ENCODE measurements at regions not wholly inside any gene's neighbourhood (a gene's known extent, or its start where the extent isn't known, plus 50 kb on each side); places are given as distances from the start of the nearest gene placed in this dataset.

GRCh38 chr3:111392894-111393398, 149.1 kb upstream of the CD96 start:
- no peak for TF ChIP-seq CTCF (IDR thresholded peaks at IDR 0.05; ENCODE audit: low read depth, low read length)
- no peaks in the 10 kb centered on the region for H3K27me3 ChIP-seq (ENCODE audit: control insufficient read depth, insufficient read depth, low read length)
- no peak overlapping the region for H3K4me3 ChIP-seq (ENCODE audit: low read depth, low read length)
- no peak overlapping the region for H3K27ac ChIP-seq (ENCODE audit: low read depth, low read length)
- no peak for DNase-seq (ENCODE audit: low read depth, low spot score)
- no peaks in the 10 kb centered on the region for H3K9me3 ChIP-seq (ENCODE audit: control insufficient read depth, insufficient read depth, low read length)
- CTCF ChIA-PET: no interaction called here
- POLR2A ChIA-PET: no interaction called here

- no peak for TF ChIP-seq CTCF (IDR thresholded peaks at IDR 0.05; ENCODE audit: low read depth, low read length)
Observed at GRCh38 chr3:111412656-111413055, 129.3 kb upstream of the CD96 start.

GRCh38 chr3:111414531-111414930, 127.5 kb upstream of the CD96 start:
- ChIA-PET CTCF (no interaction called here), POLR2A (no interaction called here)

More at GRCh38 chr3:111412656-111413055, 129.3 kb upstream of the CD96 start:
- Histone ChIP-seq H3K4me3 (ENCODE audit: low read depth, low read length) (no peak overlapping the region), H3K27me3 (ENCODE audit: control insufficient read depth, insufficient read depth, low read length) (no peaks in the 10 kb centered on the region), H3K9me3 (ENCODE audit: control insufficient read depth, insufficient read depth, low read length) (no peaks in the 10 kb centered on the region), H3K27ac (ENCODE audit: low read depth, low read length) (no peak overlapping the region)
- CTCF ChIA-PET: no interaction called here
- no peak for DNase-seq (ENCODE audit: low read depth, low spot score)
- POLR2A ChIA-PET: no interaction called here

GRCh38 chr3:111415018-111415417, 127.0 kb upstream of the CD96 start:
- no peak for DNase-seq (ENCODE audit: low read depth, low spot score)
- Histone ChIP-seq H3K4me3 (ENCODE audit: low read depth, low read length) (no peak overlapping the region), H3K27ac (ENCODE audit: low read depth, low read length) (no peak overlapping the region), H3K9me3 (ENCODE audit: control insufficient read depth, insufficient read depth, low read length) (no peaks in the 10 kb centered on the region), H3K27me3 (ENCODE audit: control insufficient read depth, insufficient read depth, low read length) (no peaks in the 10 kb centered on the region)
- no peak for TF ChIP-seq CTCF (IDR thresholded peaks at IDR 0.05; ENCODE audit: low read depth, low read length)
- POLR2A ChIA-PET: no interaction called here
- CTCF ChIA-PET: interaction anchor here (0.6 kb wide), 1 partner anchor 663 kb away, joined by 3 read pairs; no protein-coding TSS in a partner anchor

More at GRCh38 chr3:111414531-111414930, 127.5 kb upstream of the CD96 start:
- Histone ChIP-seq H3K27ac (ENCODE audit: low read depth, low read length) (no peak overlapping the region), H3K9me3 (ENCODE audit: control insufficient read depth, insufficient read depth, low read length) (no peaks in the 10 kb centered on the region), H3K4me3 (ENCODE audit: low read depth, low read length) (no peak overlapping the region), H3K27me3 (ENCODE audit: control insufficient read depth, insufficient read depth, low read length) (no peaks in the 10 kb centered on the region)
- DNase-seq (ENCODE audit: low read depth, low spot score): no peak
- TF ChIP-seq CTCF (IDR thresholded peaks at IDR 0.05; ENCODE audit: low read depth, low read length): no peak

- Histone ChIP-seq H3K9me3 (ENCODE audit: control insufficient read depth, insufficient read depth, low read length) (no peaks in the 10 kb centered on the region), H3K4me3 (ENCODE audit: low read depth, low read length) (no peak overlapping the region), H3K27ac (ENCODE audit: low read depth, low read length) (no peak overlapping the region), H3K27me3 (ENCODE audit: control insufficient read depth, insufficient read depth, low read length) (no peaks in the 10 kb centered on the region)
- DNase-seq (ENCODE audit: low read depth, low spot score): no peak
- ChIA-PET CTCF (interaction anchor here (0.7 kb wide), 1 partner anchor 46 kb away, joined by 3 read pairs; no protein-coding TSS in a partner anchor), POLR2A (no interaction called here)
- no peak for TF ChIP-seq CTCF (IDR thresholded peaks at IDR 0.05; ENCODE audit: low read depth, low read length)
Observed at GRCh38 chr3:111418391-111418790, 123.6 kb upstream of the CD96 start.
